ENCODE measurements at regions not wholly inside any gene's neighbourhood (a gene's known extent, or its start where the extent isn't known, plus 50 kb on each side); places are given as distances from the start of the nearest gene placed in this dataset.

- TF ChIP-seq GATA2 (IDR thresholded peaks at IDR 0.05; ENCODE audit: low read depth, low read length) (no peak), GATA3 (IDR thresholded peaks at IDR 0.05; ENCODE audit: low read depth, low read length) (no peak)
Observed at GRCh38 chr17:56681561-56682266, 88.2 kb downstream of the NOG start.

All from SH-SY5Y (cell line).